Activated CD4-positive, alpha-beta T cell treated with anti-CD3 and anti-CD28 coated beads, Interleukin-2, amount 50 U/mL, for 24 hours (primary cell): ENCODE measurements at regions not wholly inside any gene's neighbourhood (a gene's known extent, or its start where the extent isn't known, plus 50 kb on each side); places are given as distances from the start of the nearest gene placed in this dataset.
"Not testable (repeated sequence)": the region's sequence is repeated elsewhere in the genome, so short reads cannot be mapped to it uniquely, and the experiment has no call there.

Experiments used
- DNase-seq, 2 donors: peaks; one replicate each; pipeline ENCODE4 v3.0.0-alpha.2; 2020; ENCODE audit warnings: low read depth in 1 of 2, low spot score in 1 of 2

- no peak for DNase-seq
These were observed 390.6 kb downstream of the TNS3 start for GRCh38 chr7:47191316-47191715.

DNA sequence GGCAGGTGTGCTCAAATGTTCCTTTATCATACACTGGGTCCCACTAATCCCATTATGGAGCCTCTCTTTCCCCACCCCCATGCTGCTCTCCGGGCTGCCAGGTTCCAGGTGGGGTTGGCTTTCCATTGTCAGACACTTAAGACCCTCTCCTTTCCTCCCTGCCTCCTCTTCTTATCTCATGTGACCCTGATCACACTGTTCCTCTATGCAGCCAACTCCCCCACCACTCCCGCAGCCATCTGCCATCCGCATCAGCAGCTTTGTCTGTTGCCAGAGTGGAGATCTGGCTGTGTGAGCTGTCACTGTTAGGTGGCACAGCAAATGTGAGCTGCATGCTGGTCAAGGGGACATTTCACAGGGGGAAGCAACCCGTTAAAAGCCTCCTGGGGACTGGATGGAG, 391.4 kb downstream of the TNS3 start:
- DNase-seq: no peak

- no peak for DNase-seq
These were observed 393.1 kb downstream of the TNS3 start for GRCh38 chr7:47188653-47189315.

DNA sequence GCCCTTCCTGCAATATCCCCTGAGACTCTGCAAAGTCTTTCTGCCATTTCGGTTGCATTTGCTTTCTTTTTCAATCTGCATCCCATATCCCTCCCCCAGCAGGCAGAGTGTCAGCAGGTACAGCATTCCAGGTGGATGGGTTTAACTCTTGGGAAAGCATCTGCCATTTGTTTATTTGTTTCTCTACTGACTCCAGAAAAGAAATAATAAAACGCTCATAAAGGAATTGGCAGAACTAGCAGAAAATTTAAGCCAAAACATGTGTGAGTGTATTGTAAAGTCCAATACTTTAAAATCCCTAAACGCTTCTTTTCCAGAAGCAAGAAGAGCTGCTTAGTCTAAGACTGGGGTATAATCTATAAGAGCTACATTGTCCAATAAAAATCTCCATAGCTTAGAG, 393.8 kb downstream of the TNS3 start:
- no peak for DNase-seq

DNA sequence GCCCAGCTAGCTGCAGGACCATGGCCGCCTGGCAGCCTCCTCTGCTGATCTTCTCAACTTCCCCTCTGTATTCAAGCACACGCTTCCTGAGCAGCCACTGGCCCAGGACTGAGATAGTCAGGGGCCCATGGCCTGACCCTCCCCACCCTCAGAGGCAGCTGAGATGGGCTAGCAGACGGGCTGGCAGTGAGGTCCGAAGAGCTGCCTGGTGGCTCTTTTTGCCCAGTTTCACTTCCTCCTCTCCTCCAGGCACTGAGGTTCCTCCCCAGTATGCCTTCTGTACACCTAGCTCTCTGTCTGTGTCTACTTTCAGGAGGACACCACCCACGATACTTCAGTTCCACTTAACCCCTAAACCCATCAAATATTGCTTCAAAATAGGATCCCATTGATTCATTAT, 395.6 kb downstream of the TNS3 start:
- no peak for DNase-seq

DNA sequence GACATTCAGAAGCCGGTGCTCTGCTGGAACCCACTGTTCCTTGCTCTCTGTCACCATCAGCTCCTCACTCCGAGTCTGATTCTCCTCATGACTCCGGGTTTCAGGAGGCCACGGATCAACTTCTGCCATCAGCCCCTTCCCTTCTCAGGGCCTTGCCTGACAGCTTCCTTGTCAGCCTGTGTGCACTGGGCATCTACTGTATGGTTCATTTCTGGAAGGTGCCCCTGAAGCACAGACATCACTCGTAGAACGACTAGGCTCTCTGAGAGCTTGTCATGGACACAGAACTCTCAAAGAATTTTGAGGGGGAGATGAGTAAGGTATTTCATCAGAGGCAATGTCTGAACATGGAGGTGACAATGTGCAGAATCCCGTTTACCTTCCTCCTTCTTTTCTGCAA, 396.1 kb downstream of the TNS3 start:
- DNase-seq: no peak

GRCh38 chr7:47185170-47185569, 396.7 kb downstream of the TNS3 start:
- DNase-seq: no peak

DNA sequence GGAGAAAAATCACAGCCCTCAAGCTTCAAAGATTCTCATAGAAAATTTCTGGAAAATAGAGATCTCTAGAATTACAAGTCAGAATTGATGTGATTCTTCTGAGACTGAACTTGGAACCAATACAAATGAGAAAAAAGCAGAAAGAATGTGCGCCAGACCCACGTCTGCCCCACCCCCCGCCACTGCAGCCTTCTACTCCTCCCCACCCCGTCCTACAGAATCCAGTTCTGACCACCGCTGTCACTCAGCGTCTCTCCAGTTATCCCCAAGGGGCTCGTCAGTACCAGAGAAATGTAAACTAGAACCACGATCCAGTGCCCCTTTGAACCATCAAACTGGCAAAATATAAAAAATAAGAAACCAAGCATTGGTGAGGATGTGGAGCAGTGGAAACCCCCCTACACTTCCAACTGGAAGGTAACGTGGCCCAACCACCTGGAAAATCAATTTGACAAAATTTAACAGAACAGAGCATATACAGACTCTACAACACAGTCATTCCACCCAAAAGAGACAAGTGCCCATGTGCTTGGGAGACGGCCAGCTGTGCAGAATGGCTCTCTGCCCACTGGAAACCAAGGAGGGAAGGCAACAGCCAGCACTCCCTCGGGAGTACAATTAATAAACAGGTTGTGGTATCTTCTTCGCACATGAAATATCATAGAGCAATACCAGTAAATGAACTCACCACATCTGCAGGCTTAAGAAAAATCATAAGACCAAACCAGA, 397.9 kb downstream of the TNS3 start:
- DNase-seq: no peak

DNA sequence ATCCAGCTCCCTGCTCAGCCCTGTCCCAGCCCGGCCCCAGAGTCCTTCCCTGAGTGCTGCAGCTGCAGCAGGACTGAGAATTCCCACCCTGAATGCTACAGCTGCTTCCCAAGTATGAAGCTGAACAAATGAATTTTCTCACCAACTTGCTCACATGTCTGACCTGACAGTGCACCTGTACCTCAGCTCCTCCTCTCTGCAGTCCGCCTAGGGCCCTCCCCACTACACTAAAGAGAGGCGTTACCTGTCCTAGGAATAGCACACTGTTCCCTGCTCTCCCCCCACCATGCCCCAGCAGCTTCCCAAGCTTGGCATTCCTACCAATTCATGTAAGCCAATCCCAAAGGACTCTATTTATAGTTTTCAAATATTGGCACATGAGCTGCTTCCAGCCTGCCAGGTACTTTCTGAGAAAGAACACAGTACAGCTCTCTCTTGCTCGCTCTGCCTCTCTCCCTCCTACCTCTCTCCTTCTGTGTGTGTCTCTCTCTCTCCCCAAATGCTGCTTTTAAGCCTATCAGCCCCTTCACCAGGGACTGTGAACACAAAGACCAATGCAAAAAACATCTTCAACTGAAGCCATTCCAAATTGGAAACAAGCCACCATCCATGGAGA, 400.1 kb downstream of the TNS3 start:
- no peak for DNase-seq

- no peak for DNase-seq
These were observed 401.4 kb downstream of the TNS3 start for GRCh38 chr7:47180516-47180826.

DNA sequence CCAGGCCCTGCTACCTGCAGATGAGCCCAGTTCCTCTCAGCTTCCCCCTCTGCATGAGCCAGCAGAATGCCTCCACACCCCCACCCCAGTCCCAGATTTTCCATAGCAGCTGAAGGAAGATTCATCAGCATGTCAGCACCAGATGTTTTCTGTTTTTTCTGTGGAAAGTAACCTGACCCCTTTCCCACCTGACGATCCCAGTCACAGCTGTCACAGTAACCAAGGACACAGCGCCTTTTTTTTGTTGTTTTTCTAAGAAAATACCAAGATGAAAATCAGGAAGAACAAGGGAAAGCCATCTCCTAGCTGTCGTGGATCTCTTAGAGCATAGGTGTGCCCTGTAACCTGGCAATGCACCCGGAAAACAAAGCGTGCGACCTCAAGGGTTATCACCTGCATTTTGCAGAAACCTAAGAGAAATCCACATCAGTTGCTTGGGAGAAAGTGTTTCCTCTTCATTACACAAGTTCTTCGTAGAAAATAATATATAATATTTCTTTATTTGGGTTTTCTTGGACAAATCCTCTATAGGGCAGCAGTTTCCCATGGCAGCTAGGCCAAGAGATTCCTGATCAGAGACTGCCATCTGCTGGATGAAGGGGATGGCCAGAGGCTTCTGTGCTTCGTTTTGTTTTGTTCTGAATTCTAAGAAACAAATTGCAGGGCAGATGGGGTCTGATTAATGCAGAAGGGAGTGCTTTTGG, 401.9 kb downstream of the TNS3 start:
- no peak for DNase-seq

GRCh38 chr7:47172602-47173539, 409.0 kb downstream of the TNS3 start:
- DNase-seq: not testable (repeated sequence)

GRCh38 chr7:47170516-47170915, 411.4 kb downstream of the TNS3 start:
- DNase-seq: no peak

GRCh38 chr7:47154791-47155190, 427.1 kb downstream of the TNS3 start:
- DNase-seq: no peak

DNA sequence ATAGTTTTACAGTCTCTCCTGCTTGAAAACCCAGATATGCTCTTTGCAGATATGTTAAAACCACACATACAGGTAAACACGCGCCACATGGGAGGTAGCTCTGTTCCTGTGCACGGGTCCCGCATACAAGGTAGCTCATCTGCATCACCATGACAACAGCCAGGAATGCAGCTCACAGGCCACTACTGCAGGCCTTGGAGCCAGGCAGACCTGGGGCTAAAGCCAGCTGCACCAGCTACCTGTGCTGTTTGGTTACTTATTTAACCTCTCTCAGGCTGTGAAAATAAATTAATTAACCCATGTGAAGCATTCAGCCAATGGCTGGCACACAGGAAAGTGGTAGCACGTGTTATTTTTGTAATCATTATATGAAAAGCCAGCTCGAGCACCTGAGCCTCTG, 428.3 kb downstream of the TNS3 start:
- DNase-seq: no peak

- DNase-seq: no peak
These were observed 428.9 kb downstream of the TNS3 start for GRCh38 chr7:47153058-47153457.

GRCh38 chr7:47152307-47152706, 429.6 kb downstream of the TNS3 start:
- no peak for DNase-seq

DNA sequence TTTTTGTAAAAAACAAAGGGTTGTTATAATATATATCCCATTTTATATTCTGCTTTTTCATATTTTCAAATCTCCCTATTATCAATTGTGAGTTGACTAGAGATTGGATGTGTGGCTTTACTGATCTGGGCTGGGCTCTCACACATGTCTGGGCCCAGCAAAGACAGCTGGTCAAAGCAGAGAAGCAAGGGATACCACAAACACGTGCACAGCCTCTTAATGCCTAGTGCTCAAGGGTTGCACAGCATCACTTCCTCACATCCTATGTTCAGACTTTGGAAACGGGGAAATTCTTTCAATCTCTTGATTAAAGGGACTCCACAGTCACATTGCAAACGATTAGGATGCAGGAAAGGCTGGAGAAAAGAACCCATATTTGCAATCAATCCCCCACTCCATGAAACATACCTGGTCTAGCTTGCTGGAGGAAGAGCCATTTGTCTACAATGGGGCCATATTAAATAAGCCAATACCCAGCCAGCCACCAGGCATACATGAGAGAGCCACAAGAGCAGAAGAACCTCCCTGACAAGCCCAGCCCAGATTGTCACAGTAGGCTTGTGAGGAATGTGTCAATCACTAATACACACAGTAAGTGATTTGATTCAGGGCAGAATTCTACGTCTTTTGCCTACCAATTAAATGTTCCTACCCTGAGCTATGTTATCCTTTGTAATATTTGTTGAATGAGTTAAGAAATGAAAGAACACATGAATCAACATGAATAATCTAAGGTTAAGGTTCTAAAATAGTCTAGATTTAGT, 431.2 kb downstream of the TNS3 start:
- DNase-seq: no peak

GRCh38 chr7:47149971-47150370, 431.9 kb downstream of the TNS3 start:
- DNase-seq: no peak

DNA sequence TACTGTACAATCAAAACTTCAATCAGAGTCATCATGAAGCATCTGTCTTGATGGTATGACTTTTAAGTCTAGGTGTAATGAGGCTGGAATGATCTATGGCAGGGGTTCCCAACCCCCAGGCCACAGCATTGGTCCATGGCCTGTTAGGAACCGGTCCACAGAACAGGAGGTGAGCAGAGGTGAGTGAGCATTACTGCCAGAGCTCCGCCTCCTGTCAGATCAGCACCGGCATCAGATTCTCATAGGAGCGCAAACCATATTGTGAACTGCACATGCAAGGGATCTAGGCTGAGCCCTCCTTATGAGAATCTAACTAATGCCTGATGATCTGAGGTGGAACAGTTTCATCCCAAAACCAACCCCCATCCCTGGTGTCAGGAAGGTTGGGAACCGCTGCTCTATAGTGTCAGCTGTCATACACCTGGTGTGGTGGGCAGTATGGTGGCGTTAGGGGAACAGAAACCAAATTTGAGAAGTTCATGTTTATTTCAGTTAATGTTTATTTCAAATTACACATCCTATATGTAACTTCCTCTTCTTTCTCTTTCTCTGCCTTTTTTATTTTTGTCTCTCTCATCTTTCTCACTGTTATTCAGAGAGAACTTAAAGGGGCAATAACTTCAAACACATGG, 432.6 kb downstream of the TNS3 start:
- no peak for DNase-seq
